Peyer's patch (tissue), 4 donors: ENCODE measurements at regions not wholly inside any gene's neighbourhood (a gene's known extent, or its start where the extent isn't known, plus 50 kb on each side); places are given as distances from the start of the nearest gene placed in this dataset.
A peak's percentile ranks its signal among the peaks of the same experiment; 100 is the strongest.
"Not testable (repeated sequence)": the region's sequence is repeated elsewhere in the genome, so short reads cannot be mapped to it uniquely, and the experiment has no call there.

ENCODE experiments used
- DNase-seq, 3 donors: peaks; one replicate each; pipeline ENCODE4 v3.0.0-alpha.2; 2017 to 2019
- H3K27ac ChIP-seq, 4 donors: fragments of 200-600 bp; sonication (generic); one replicate each; pipeline ENCODE4 v1.5.1; 2016 to 2019
- H3K27me3 ChIP-seq, 2 donors: fragments of 200-600 bp; sonication (generic); one replicate each; pipeline ENCODE4 v1.5.1; 2019
- H3K36me3 ChIP-seq, 3 donors: fragments of 200-600 bp; sonication (generic); one replicate each; pipeline ENCODE4 v1.5.1; 2016 to 2019
- H3K4me1 ChIP-seq, 4 donors: fragments of 200-600 bp; sonication (generic); one replicate each; pipeline ENCODE4 v1.5.1; 2016 to 2019
- H3K4me3 ChIP-seq, 4 donors: fragments of 200-600 bp; sonication (generic); 1 replicate in 3 of 4; 2 replicates in 1 of 4; pipeline ENCODE4 v1.5.1; 2016 to 2019; ENCODE audit warnings: mild to moderate bottlenecking in 1 of 4
- H3K9me3 ChIP-seq, 4 donors: fragments of 200-600 bp; sonication (generic); one replicate each; pipeline ENCODE4 v1.5.1; 2016 to 2019; ENCODE audit warnings: mild to moderate bottlenecking in 1 of 4
- POLR2A ChIP-seq, 2 donors: fragments of 450-650 bp; IDR thresholded peaks; one replicate each; pipeline ENCODE4 v1.5.1; 2017; ENCODE audit warnings: antibody characterized with exemption in 2 of 2, mild to moderate bottlenecking in 2 of 2, moderate library complexity in 2 of 2
- TF ChIP-seq, protein P1 (sequence below), 6 experiments: fragments of 450-650 bp in 4 of 6; fragments of 200-600 bp in 2 of 6; sonication (generic) in 1 of 6; IDR thresholded peaks; one replicate each; pipeline ENCODE4 v1.5.1; 2017 to 2019; ENCODE audit warnings: antibody characterized with exemption in 6 of 6, mild to moderate bottlenecking in 3 of 6, moderate library complexity in 1 of 6

DNA sequence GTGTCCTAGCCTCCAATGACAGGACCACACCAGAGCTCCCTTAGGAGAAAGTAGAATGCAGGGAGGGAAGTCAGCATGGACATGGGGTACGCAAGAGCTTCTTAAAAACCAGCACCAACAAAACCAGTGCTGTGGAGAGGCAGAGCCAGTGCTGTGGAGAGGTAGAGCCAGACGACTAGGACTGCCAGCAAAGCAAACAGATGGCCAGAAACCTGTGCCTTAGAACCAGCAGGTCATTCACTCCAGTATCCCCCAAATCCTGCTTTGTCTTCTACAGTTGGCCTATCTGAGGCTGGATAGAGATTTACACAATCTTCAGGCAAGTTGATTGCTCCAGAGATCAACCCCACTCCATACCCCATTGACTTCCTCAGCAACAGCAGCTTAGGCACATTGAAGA, 459.9 kb upstream of the CAMK1G start:
- H3K9me3 ChIP-seq, result no peaks in the 10 kb centered on the region
- TF ChIP-seq POLR2A (IDR thresholded peaks at IDR 0.05), result no peak
- TF ChIP-seq, protein P1, sequence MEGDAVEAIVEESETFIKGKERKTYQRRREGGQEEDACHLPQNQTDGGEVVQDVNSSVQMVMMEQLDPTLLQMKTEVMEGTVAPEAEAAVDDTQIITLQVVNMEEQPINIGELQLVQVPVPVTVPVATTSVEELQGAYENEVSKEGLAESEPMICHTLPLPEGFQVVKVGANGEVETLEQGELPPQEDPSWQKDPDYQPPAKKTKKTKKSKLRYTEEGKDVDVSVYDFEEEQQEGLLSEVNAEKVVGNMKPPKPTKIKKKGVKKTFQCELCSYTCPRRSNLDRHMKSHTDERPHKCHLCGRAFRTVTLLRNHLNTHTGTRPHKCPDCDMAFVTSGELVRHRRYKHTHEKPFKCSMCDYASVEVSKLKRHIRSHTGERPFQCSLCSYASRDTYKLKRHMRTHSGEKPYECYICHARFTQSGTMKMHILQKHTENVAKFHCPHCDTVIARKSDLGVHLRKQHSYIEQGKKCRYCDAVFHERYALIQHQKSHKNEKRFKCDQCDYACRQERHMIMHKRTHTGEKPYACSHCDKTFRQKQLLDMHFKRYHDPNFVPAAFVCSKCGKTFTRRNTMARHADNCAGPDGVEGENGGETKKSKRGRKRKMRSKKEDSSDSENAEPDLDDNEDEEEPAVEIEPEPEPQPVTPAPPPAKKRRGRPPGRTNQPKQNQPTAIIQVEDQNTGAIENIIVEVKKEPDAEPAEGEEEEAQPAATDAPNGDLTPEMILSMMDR (IDR thresholded peaks at IDR 0.05), result no peak

DNA sequence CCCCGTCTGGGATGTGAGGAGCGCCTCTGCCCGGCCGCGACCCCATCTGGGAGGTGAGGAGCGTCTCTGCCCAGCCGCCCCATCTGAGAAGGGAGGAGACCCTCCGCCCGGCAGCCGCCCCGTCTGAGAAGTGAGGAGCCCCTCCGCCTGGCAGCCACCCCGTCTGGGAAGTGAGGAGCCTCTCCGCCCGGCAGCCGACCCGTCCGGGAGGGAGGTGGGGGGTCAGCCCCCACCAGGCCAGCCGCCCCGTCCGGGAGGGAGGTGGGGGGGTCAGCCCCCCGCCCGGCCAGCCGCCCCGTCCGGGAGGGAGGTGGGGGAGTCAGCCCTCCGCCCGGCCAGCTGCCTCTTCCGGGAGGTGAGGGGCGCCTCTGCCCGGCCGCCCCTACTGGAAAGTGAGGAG, 454.4 kb upstream of the CAMK1G start:
- H3K27me3 ChIP-seq, H3K4me1 ChIP-seq, H3K36me3 ChIP-seq, DNase-seq, H3K27ac ChIP-seq, H3K9me3 ChIP-seq, H3K4me3 ChIP-seq: not testable (repeated sequence)

More for the DNA sequence above, 459.9 kb upstream of the CAMK1G start:
- no peak overlapping the region for H3K4me3 ChIP-seq
- no peak for DNase-seq
- no peaks in the 10 kb centered on the region for H3K27me3 ChIP-seq
- no peaks in the 10 kb centered on the region for H3K4me1 ChIP-seq
- no peaks in the 10 kb centered on the region for H3K36me3 ChIP-seq
- no peak overlapping the region for H3K27ac ChIP-seq

DNA sequence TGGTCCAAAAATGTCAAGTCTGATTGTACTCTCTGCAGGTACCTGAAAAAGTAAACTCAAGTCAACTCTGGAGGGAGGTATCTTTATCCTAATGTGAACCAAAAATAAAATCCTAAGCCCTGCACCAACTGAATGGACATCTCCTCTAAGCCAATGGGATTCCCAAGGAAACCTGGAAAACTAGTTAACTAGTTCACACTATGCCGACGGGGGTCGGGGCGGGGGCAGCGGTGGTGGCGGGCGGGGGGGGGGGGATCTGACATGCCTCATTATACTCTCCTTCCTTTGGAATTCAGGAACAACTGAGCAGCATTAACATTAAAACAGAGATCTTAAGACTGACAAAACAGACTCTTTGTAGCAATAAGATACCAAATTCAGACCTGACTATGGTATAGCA, 452.6 kb upstream of the CAMK1G start:
- H3K4me3 ChIP-seq, result no peak overlapping the region
- no peak for DNase-seq
- H3K4me1 ChIP-seq, result no peaks in the 10 kb centered on the region
- no peaks in the 10 kb centered on the region for H3K27me3 ChIP-seq
- H3K9me3 ChIP-seq, result no peaks in the 10 kb centered on the region
- no peak overlapping the region for H3K27ac ChIP-seq
- no peaks in the 10 kb centered on the region for H3K36me3 ChIP-seq
- TF ChIP-seq, protein P1 (IDR thresholded peaks at IDR 0.05), result no peak
- no peak for TF ChIP-seq POLR2A (IDR thresholded peaks at IDR 0.05)

DNA sequence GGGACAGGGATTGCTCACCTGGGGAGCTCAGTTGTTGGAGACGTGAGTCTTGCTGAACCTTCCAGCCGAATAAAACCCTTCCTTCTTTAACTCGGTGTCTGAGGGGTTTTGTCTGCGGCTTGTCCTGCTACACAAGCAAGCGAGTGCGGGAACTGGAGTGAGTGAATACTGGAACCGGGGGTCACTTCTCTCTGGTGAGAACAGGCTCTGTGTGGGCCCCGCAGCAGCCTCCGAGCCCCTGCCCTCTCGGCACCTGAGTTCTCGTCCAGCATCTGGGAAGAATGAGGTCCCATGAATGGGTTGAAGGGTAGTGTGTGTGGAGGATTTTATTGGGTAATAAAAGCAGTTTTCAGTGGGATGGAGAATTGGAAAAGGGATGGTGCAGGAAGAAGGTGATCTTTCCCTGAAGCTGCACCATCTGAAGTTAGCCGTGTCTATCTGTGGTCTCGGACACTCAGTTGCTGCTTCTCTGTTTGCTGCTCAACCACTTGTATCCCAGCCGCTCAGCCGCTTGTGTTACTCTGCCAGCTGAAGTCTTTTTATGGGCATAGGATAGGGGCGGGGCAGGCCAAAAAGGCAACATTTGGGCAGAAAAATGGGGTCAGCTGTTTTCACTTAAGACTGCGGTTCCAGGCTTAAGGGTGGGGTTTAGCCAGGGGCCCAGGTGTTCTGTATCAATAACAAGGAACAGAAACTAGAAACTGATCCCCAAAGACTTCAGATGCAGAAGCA, 450.6 kb upstream of the CAMK1G start:
- DNase-seq, result peak in 1 of 3 donors; percentile 47

DNA sequence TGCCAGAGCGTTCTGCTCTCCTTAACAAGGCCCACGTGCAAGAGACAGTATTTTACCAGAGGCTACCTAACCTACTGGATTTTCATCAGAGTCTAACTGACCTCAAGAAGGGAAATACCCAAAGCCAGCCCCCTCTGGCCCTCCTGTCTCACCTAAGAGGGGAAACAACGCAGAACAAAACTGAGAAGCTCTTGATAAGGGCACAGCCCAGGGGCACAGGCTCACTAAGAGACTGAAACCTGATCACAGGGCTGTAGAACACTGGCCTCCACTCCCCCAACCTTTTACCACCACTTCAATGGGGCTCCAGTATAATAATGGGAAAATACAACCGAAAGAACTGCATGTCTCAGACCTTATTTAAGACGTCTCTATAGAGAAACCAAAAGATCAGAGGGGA, 449.5 kb upstream of the CAMK1G start:
- Histone ChIP-seq H3K27ac (no peak overlapping the region), H3K9me3 (no peaks in the 10 kb centered on the region), H3K4me1 (no peaks in the 10 kb centered on the region), H3K27me3 (no peaks in the 10 kb centered on the region), H3K4me3 (no peak overlapping the region), H3K36me3 (no peaks in the 10 kb centered on the region)
- DNase-seq, result no peak
- TF ChIP-seq, protein P1 (IDR thresholded peaks at IDR 0.05), result no peak
- no peak for TF ChIP-seq POLR2A (IDR thresholded peaks at IDR 0.05)

More for the DNA sequence above, 450.6 kb upstream of the CAMK1G start:
- no peak overlapping the region for H3K27ac ChIP-seq
- H3K4me1 ChIP-seq, result no peaks in the 10 kb centered on the region
- no peaks in the 10 kb centered on the region for H3K36me3 ChIP-seq
- no peak for TF ChIP-seq POLR2A (IDR thresholded peaks at IDR 0.05)
- TF ChIP-seq, protein P1 (IDR thresholded peaks at IDR 0.05), result no peak
- no peak overlapping the region for H3K4me3 ChIP-seq
- no peaks in the 10 kb centered on the region for H3K27me3 ChIP-seq
- no peaks in the 10 kb centered on the region for H3K9me3 ChIP-seq

DNA sequence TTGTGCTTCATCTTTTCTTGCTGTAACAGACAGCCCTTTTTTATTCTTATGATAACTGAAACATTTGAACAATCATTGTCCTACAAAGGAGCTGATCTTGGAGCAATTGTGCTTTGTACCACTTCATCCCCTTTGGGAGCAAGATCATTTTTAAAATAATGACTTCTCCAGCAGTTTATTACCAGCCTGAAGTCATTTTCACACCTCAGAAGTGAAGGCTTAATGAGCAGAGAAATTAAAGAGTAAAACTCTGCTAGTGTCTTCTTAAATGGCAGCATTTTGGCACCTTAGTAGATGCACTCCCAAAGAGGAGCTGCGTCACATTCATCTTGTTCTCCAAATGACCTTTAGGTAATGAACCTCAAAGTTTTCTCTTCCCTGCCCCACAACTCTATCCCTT, 439.6 kb upstream of the CAMK1G start:
- H3K27ac ChIP-seq, result no peak overlapping the region
- TF ChIP-seq, protein P1 (IDR thresholded peaks at IDR 0.05), result no peak
- no peak for TF ChIP-seq POLR2A (IDR thresholded peaks at IDR 0.05)
- no peaks in the 10 kb centered on the region for H3K36me3 ChIP-seq
- H3K4me3 ChIP-seq, result no peak overlapping the region
- no peaks in the 10 kb centered on the region for H3K9me3 ChIP-seq
- no peak for DNase-seq
- H3K4me1 ChIP-seq, result no peaks in the 10 kb centered on the region
- H3K27me3 ChIP-seq, result no peaks in the 10 kb centered on the region
